GM23338 (cell line): ENCODE measurements at regions not wholly inside any gene's neighbourhood (a gene's known extent, or its start where the extent isn't known, plus 50 kb on each side); places are given as distances from the start of the nearest gene placed in this dataset.

ENCODE experiments used
- ATAC-seq: fragments of 200-7000 bp; cut with Tn5 transposase; 3 replicates; pipeline ENCODE4 v1.9.1; 2020
- DNase-seq: peaks from one replicate; pipeline ENCODE4 v3.0.0-alpha.2; 2015; ENCODE audit warnings: low spot score
- H2AFZ ChIP-seq: fragments of 200-600 bp; sonication (generic); 2 replicates; pipeline ENCODE4 v1.8.0; 2016; ENCODE audit warnings: antibody characterized with exemption, mild to moderate bottlenecking, moderate library complexity
- H3F3A ChIP-seq: fragments of 200-600 bp; sonication (generic); replicated peaks from 2 replicates; pipeline ENCODE4 v1.8.0; 2017; ENCODE audit warnings: antibody characterized with exemption, mixed run types, low read depth
- H3K27ac ChIP-seq: fragments of 200-600 bp; sonication (generic); 2 replicates; pipeline ENCODE4 v1.6.1; 2016; ENCODE audit warnings: low read depth
- H3K27me3 ChIP-seq: fragments of 200-600 bp; sonication (generic); 2 replicates; pipeline ENCODE4 v1.8.0; 2016; ENCODE audit warnings: mild to moderate bottlenecking, mixed run types, moderate library complexity; ENCODE audit not compliant: insufficient read depth
- H3K36me3 ChIP-seq: fragments of 200-600 bp; sonication (generic); 2 replicates; pipeline ENCODE4 v1.8.0; 2016; ENCODE audit warnings: mild to moderate bottlenecking; ENCODE audit not compliant: insufficient read depth
- H3K4me1 ChIP-seq: fragments of 200-600 bp; sonication (generic); 2 replicates; pipeline ENCODE4 v1.8.0; 2016; ENCODE audit warnings: mild to moderate bottlenecking, moderate library complexity; ENCODE audit not compliant: insufficient read depth
- H3K4me2 ChIP-seq: fragments of 200-600 bp; sonication (generic); 2 replicates; pipeline ENCODE4 v1.7.1; 2017; ENCODE audit warnings: mixed run types
- H3K4me3 ChIP-seq: fragments of 200-600 bp; sonication (generic); 2 replicates; pipeline ENCODE4 v1.6.1; 2016; ENCODE audit warnings: mixed run types
- H3K79me2 ChIP-seq: fragments of 200-600 bp; sonication (generic); replicated peaks from 2 replicates; pipeline ENCODE4 v1.8.0; 2017; ENCODE audit warnings: mild to moderate bottlenecking; ENCODE audit not compliant: insufficient read depth
- H3K9me2 ChIP-seq: fragments of 200-600 bp; sonication (generic); 2 replicates; pipeline ENCODE4 v1.8.0; 2017; ENCODE audit not compliant: insufficient read depth
- H4K20me1 ChIP-seq: fragments of 200-600 bp; sonication (generic); replicated peaks from 2 replicates; pipeline ENCODE4 v1.8.0; 2017; ENCODE audit warnings: mild to moderate bottlenecking; ENCODE audit not compliant: insufficient read depth
- H3K27ac Mint-ChIP-seq: 2 replicates; pipeline ENCODE4 v1.8.0; 2020; ENCODE audit warnings: inconsistent platforms, mild to moderate bottlenecking, moderate library complexity, mixed read lengths
- H3K27me3 Mint-ChIP-seq: 3 replicates; pipeline ENCODE4 v1.8.0; 2022; ENCODE audit warnings: low read depth, mild to moderate bottlenecking, moderate library complexity, mixed read lengths, inconsistent platforms; ENCODE audit not compliant: insufficient read depth, poor library complexity
- H3K36me3 Mint-ChIP-seq: 3 replicates; pipeline ENCODE4 v1.8.0; 2021; ENCODE audit warnings: low read depth, mild to moderate bottlenecking, inconsistent platforms, moderate library complexity, mixed read lengths
- H3K4me1 Mint-ChIP-seq: 3 replicates; pipeline ENCODE4 v1.8.0; 2020; ENCODE audit warnings: mild to moderate bottlenecking, inconsistent platforms, mixed read lengths
- H3K4me3 Mint-ChIP-seq: 3 replicates; pipeline ENCODE4 v1.8.0; 2021; ENCODE audit warnings: moderate library complexity, mild to moderate bottlenecking, inconsistent platforms, mixed read lengths
- H3K9me3 Mint-ChIP-seq: 3 replicates; pipeline ENCODE4 v1.8.0; 2020; ENCODE audit warnings: moderate library complexity, mild to moderate bottlenecking, inconsistent platforms, mixed read lengths
- CREB1 ChIP-seq: fragments of 250-450 bp; sonication (Bioruptor Pico); IDR thresholded peaks from 2 replicates; pipeline ENCODE4 v1.5.0; 2020; ENCODE audit warnings: low read depth, mild to moderate bottlenecking, moderate library complexity
- CTCF ChIP-seq, 2 experiments: fragments of 200-600 bp in 1 of 2; sonication (generic) in 1 of 2; conservative IDR thresholded peaks; 2 replicates each; pipeline versions ENCODE4 v1.5.1 to v1.6.1; 2016 to 2017; ENCODE audit warnings: antibody characterized with exemption in 2 of 2, low read depth in 2 of 2, mild to moderate bottlenecking in 2 of 2, moderate library complexity in 1 of 2
- EZH2 ChIP-seq: fragments of 200-600 bp; sonication (generic); IDR thresholded peaks from one replicate; pipeline ENCODE4 v1.8.0; 2017; ENCODE audit warnings: antibody characterized with exemption, mild to moderate bottlenecking, low read depth; ENCODE audit not compliant: unreplicated experiment
- EZH2phosphoT487 ChIP-seq: fragments of 200-600 bp; sonication (generic); IDR thresholded peaks from one replicate; pipeline ENCODE4 v1.8.1; 2018; ENCODE audit warnings: antibody characterized with exemption; ENCODE audit not compliant: unreplicated experiment
- POLR2AphosphoS5 ChIP-seq: IDR thresholded peaks from 2 replicates; pipeline ENCODE4 v1.6.1; 2016; ENCODE audit warnings: antibody characterized with exemption, low read depth
- REST ChIP-seq: IDR thresholded peaks from one replicate; pipeline ENCODE4 v1.6.1; 2018; ENCODE audit warnings: antibody characterized with exemption; ENCODE audit not compliant: unreplicated experiment
- STAT1 ChIP-seq: IDR thresholded peaks from one replicate; pipeline ENCODE4 v1.6.1; 2016; ENCODE audit warnings: antibody characterized with exemption; ENCODE audit not compliant: unreplicated experiment
- ZNF331 ChIP-seq: fragments of 250-450 bp; sonication (Bioruptor Pico); IDR thresholded peaks from 2 replicates; pipeline ENCODE4 v1.5.0; 2020; ENCODE audit warnings: low read depth, mild to moderate bottlenecking, moderate library complexity
- TF ChIP-seq, protein P1 (sequence below): IDR thresholded peaks from 2 replicates; pipeline ENCODE4 v1.6.1; 2016; ENCODE audit warnings: antibody characterized with exemption
- TF ChIP-seq, protein P2 (sequence below): fragments of 250-450 bp; sonication (Bioruptor Pico); IDR thresholded peaks from 2 replicates; pipeline ENCODE4 v1.5.0; 2020; ENCODE audit warnings: mild to moderate bottlenecking, moderate library complexity

GRCh38 chr12:78316631-78317468 is 486.2 kb downstream of the NAV3 start:
- Histone ChIP-seq H3K4me1 (peaks cover 6% of the 10 kb centered on the region), H3F3A (no peaks in the 10 kb centered on the region), H2AFZ (no peak overlapping the region), H3K9me2 (no peaks in the 10 kb centered on the region; the same call in 1 of the 2 replicates), H3K4me2 (no peak overlapping the region), H4K20me1 (no peaks in the 10 kb centered on the region), H3K4me3 (no peak overlapping the region), H3K27me3 (no peaks in the 10 kb centered on the region), H3K36me3 (no peaks in the 10 kb centered on the region), H3K79me2 (no peaks in the 10 kb centered on the region), H3K27ac (no peak overlapping the region)
- TF ChIP-seq CREB1 (no peak), EZH2 (no peak), ZNF331 (CRISPR knock-in tag) (no peak), STAT1 (no peak), CTCF (conservative IDR thresholded peaks at IDR 0.05; ENCODE audit: low read depth in 2 of 2) (no peak), REST (no peak), EZH2phosphoT487 (no peak), POLR2AphosphoS5 (no peak)
- TF ChIP-seq, protein P1, sequence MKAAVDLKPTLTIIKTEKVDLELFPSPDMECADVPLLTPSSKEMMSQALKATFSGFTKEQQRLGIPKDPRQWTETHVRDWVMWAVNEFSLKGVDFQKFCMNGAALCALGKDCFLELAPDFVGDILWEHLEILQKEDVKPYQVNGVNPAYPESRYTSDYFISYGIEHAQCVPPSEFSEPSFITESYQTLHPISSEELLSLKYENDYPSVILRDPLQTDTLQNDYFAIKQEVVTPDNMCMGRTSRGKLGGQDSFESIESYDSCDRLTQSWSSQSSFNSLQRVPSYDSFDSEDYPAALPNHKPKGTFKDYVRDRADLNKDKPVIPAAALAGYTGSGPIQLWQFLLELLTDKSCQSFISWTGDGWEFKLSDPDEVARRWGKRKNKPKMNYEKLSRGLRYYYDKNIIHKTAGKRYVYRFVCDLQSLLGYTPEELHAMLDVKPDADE, result no peak
- TF ChIP-seq, protein P2, sequence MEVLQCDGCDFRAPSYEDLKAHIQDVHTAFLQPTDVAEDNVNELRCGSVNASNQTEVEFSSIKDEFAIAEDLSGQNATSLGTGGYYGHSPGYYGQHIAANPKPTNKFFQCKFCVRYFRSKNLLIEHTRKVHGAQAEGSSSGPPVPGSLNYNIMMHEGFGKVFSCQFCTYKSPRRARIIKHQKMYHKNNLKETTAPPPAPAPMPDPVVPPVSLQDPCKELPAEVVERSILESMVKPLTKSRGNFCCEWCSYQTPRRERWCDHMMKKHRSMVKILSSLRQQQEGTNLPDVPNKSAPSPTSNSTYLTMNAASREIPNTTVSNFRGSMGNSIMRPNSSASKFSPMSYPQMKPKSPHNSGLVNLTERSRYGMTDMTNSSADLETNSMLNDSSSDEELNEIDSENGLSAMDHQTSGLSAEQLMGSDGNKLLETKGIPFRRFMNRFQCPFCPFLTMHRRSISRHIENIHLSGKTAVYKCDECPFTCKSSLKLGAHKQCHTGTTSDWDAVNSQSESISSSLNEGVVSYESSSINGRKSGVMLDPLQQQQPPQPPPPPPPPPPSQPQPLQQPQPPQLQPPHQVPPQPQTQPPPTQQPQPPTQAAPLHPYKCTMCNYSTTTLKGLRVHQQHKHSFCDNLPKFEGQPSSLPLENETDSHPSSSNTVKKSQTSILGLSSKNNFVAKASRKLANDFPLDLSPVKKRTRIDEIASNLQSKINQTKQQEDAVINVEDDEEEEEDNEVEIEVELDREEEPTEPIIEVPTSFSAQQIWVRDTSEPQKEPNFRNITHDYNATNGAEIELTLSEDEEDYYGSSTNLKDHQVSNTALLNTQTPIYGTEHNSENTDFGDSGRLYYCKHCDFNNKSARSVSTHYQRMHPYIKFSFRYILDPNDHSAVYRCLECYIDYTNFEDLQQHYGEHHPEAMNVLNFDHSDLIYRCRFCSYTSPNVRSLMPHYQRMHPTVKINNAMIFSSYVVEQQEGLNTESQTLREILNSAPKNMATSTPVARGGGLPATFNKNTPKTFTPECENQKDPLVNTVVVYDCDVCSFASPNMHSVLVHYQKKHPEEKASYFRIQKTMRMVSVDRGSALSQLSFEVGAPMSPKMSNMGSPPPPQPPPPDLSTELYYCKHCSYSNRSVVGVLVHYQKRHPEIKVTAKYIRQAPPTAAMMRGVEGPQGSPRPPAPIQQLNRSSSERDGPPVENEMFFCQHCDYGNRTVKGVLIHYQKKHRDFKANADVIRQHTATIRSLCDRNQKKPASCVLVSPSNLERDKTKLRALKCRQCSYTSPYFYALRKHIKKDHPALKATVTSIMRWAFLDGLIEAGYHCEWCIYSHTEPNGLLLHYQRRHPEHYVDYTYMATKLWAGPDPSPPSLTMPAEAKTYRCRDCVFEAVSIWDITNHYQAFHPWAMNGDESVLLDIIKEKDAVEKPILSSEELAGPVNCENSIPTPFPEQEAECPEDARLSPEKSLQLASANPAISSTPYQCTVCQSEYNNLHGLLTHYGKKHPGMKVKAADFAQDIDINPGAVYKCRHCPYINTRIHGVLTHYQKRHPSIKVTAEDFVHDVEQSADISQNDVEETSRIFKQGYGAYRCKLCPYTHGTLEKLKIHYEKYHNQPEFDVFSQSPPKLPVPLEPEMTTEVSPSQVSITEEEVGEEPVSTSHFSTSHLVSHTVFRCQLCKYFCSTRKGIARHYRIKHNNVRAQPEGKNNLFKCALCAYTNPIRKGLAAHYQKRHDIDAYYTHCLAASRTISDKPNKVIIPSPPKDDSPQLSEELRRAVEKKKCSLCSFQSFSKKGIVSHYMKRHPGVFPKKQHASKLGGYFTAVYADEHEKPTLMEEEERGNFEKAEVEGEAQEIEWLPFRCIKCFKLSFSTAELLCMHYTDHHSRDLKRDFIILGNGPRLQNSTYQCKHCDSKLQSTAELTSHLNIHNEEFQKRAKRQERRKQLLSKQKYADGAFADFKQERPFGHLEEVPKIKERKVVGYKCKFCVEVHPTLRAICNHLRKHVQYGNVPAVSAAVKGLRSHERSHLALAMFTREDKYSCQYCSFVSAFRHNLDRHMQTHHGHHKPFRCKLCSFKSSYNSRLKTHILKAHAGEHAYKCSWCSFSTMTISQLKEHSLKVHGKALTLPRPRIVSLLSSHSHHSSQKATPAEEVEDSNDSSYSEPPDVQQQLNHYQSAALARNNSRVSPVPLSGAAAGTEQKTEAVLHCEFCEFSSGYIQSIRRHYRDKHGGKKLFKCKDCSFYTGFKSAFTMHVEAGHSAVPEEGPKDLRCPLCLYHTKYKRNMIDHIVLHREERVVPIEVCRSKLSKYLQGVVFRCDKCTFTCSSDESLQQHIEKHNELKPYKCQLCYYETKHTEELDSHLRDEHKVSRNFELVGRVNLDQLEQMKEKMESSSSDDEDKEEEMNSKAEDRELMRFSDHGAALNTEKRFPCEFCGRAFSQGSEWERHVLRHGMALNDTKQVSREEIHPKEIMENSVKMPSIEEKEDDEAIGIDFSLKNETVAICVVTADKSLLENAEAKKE (CRISPR knock-in tag), result no peak
- Mint-ChIP-seq H3K36me3 (peaks cover 4% of the 10 kb centered on the region; the same call in 1 of the 3 replicates), H3K9me3 (peaks cover 3% of the 10 kb centered on the region; the same call in 1 of the 3 replicates), H3K4me1 (peaks cover 16% of the 10 kb centered on the region), H3K27me3 (no peaks in the 10 kb centered on the region), H3K4me3 (no peak overlapping the region), H3K27ac (peak overlapping the region; percentile 69)
- no peak for DNase-seq
- no peak for ATAC-seq
